ENCODE measurements at regions not wholly inside any gene's neighbourhood (a gene's known extent, or its start where the extent isn't known, plus 50 kb on each side); places are given as distances from the start of the nearest gene placed in this dataset.

DNA sequence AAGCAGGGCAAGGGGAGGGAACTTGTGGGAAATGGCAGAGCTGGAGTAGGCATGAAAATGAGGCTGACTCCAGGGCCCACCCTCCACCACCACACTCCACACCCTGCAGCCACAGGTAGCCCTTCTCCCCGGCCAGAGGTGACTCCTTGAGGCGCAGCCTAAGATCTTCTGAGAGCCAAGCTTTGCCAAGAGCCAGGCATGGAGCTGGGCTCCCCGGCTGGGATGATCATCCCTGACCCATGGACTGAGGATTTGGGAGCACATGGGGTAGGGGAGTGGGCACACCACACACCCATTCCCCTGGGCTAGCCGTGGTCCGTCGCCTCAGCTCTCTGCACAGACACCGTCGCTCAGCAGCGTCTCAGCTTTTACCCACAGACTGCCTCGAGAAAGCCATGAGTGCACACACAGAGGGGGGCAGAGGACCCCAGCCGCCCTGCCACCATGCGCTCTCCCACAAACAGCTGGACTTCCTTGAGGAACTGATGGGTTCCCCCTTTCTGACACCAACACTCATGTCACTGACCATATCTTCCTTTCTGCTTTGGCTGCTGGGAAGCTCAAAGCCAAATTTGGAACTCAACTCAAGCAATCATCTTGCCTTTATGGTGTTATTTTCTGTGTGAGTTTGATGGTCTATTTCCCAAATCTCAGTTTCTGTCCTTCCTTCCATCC lies 123.6 kb upstream of the RUNX3 start:
- Histone ChIP-seq H3K36me3 (ENCODE audit: control insufficient read depth in 5 of 5, insufficient read depth in 5 of 5, low read length in 5 of 5) (no peaks in the 10 kb centered on the region), H3K4me3 (ENCODE audit: low read depth in 1 of 5, low read length in 5 of 5) (no peak overlapping the region), H3K9ac (ENCODE audit: low read length in 5 of 5) (no peak overlapping the region), H3K4me1 (ENCODE audit: control insufficient read depth in 5 of 5, insufficient read depth in 5 of 5, low read length in 5 of 5) (peaks cover 0 to 6% (median 0%) of the 10 kb centered on the region in 5 donors), H3K27me3 (ENCODE audit: control insufficient read depth in 5 of 5, insufficient read depth in 4 of 5, low read length in 5 of 5) (peaks cover 12 to 52% (median 26%) of the 10 kb centered on the region in 5 donors), H3K9me3 (ENCODE audit: control insufficient read depth in 5 of 5, low read length in 5 of 5) (no peaks in the 10 kb centered on the region), H3K27ac (ENCODE audit: low read depth, low read length) (no peak overlapping the region)

GRCh38 chr1:25051906-25052305 lies 121.8 kb upstream of the RUNX3 start:
- Histone ChIP-seq H3K4me1 (ENCODE audit: control insufficient read depth in 5 of 5, insufficient read depth in 5 of 5, low read length in 5 of 5) (peaks cover 0 to 6% (median 0%) of the 10 kb centered on the region in 5 donors), H3K9me3 (ENCODE audit: control insufficient read depth in 5 of 5, low read length in 5 of 5) (no peaks in the 10 kb centered on the region), H3K27me3 (ENCODE audit: control insufficient read depth in 5 of 5, insufficient read depth in 4 of 5, low read length in 5 of 5) (peaks cover 3 to 49% (median 20%) of the 10 kb centered on the region in 5 donors), H3K36me3 (ENCODE audit: control insufficient read depth in 5 of 5, insufficient read depth in 5 of 5, low read length in 5 of 5) (no peaks in the 10 kb centered on the region), H3K4me3 (ENCODE audit: low read depth in 1 of 5, low read length in 5 of 5) (no peak overlapping the region), H3K9ac (ENCODE audit: low read length in 5 of 5) (no peak overlapping the region), H3K27ac (ENCODE audit: low read depth, low read length) (no peak overlapping the region)

GRCh38 chr1:25051504-25051903 lies 121.4 kb upstream of the RUNX3 start:
- H3K27ac ChIP-seq (ENCODE audit: low read depth, low read length), result no peak overlapping the region
- H3K4me3 ChIP-seq (ENCODE audit: low read depth in 1 of 5, low read length in 5 of 5), result no peak overlapping the region
- no peaks in the 10 kb centered on the region for H3K9me3 ChIP-seq (ENCODE audit: control insufficient read depth in 5 of 5, low read length in 5 of 5)
- H3K4me1 ChIP-seq (ENCODE audit: control insufficient read depth in 5 of 5, insufficient read depth in 5 of 5, low read length in 5 of 5), result peaks cover 0 to 6% (median 0%) of the 10 kb centered on the region in 5 donors
- no peak overlapping the region for H3K9ac ChIP-seq (ENCODE audit: low read length in 5 of 5)
- H3K27me3 ChIP-seq (ENCODE audit: control insufficient read depth in 5 of 5, insufficient read depth in 4 of 5, low read length in 5 of 5), result peaks cover 3 to 49% (median 20%) of the 10 kb centered on the region in 5 donors
- no peaks in the 10 kb centered on the region for H3K36me3 ChIP-seq (ENCODE audit: control insufficient read depth in 5 of 5, insufficient read depth in 5 of 5, low read length in 5 of 5)

DNA sequence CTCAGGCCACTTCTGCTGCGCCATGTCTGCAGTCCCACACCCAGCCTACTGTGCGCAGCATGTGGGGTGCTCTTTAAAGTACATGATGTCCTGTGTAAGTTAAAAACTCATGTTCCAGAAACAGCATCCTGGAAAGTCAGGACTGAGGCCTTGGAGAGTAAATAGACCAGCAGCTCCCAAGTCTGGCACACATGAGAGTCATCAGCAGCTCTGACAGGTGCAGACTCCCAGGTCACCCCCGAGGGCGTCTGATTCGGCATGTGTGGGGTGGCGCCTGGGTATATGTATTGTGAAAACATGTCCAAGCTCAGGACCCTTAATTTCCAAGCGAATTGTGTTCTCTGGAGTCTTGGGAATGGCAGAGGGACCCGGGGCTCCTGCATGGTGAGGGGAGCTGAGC lies 120.1 kb upstream of the RUNX3 start:
- peaks cover 0 to 6% (median 0%) of the 10 kb centered on the region in 5 donors for H3K4me1 ChIP-seq (ENCODE audit: control insufficient read depth in 5 of 5, insufficient read depth in 5 of 5, low read length in 5 of 5)
- H3K27me3 ChIP-seq (ENCODE audit: control insufficient read depth in 5 of 5, insufficient read depth in 4 of 5, low read length in 5 of 5), result peaks cover 0 to 41% (median 11%) of the 10 kb centered on the region in 5 donors
- H3K9me3 ChIP-seq (ENCODE audit: control insufficient read depth in 5 of 5, low read length in 5 of 5), result no peaks in the 10 kb centered on the region
- no peaks in the 10 kb centered on the region for H3K36me3 ChIP-seq (ENCODE audit: control insufficient read depth in 5 of 5, insufficient read depth in 5 of 5, low read length in 5 of 5)
- no peak overlapping the region for H3K27ac ChIP-seq (ENCODE audit: low read depth, low read length)
- H3K4me3 ChIP-seq (ENCODE audit: low read depth in 1 of 5, low read length in 5 of 5), result no peak overlapping the region
- H3K9ac ChIP-seq (ENCODE audit: low read length in 5 of 5), result no peak overlapping the region

GRCh38 chr1:25049190-25049589 lies 119.1 kb upstream of the RUNX3 start:
- Histone ChIP-seq H3K27ac (ENCODE audit: low read depth, low read length) (no peak overlapping the region), H3K27me3 (ENCODE audit: control insufficient read depth in 5 of 5, insufficient read depth in 4 of 5, low read length in 5 of 5) (peaks cover 0 to 35% (median 9%) of the 10 kb centered on the region in 5 donors), H3K4me1 (ENCODE audit: control insufficient read depth in 5 of 5, insufficient read depth in 5 of 5, low read length in 5 of 5) (peaks cover 0 to 6% (median 0%) of the 10 kb centered on the region in 5 donors), H3K4me3 (ENCODE audit: low read depth in 1 of 5, low read length in 5 of 5) (no peak overlapping the region), H3K36me3 (ENCODE audit: control insufficient read depth in 5 of 5, insufficient read depth in 5 of 5, low read length in 5 of 5) (no peaks in the 10 kb centered on the region), H3K9ac (ENCODE audit: low read length in 5 of 5) (no peak overlapping the region), H3K9me3 (ENCODE audit: control insufficient read depth in 5 of 5, low read length in 5 of 5) (no peaks in the 10 kb centered on the region)

DNA sequence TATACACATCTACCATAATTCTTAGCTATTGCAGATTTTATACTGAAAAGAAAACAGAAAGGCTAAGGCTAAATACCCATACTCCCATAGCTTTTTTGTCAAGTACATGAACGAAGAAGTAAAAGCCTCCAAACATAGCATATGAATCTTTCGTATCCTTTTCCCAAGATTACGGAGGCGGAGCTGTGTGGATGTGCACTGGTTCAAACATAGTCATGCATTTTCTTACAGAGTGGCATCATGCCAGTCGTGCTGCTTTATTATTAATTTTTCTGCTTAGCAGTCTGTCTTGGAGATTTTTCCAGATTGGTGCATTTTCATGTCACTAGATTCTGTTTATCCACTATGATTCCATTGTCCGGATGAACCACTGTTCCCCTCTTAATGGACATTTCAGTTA lies 118.7 kb upstream of the RUNX3 start:
- H3K36me3 ChIP-seq (ENCODE audit: control insufficient read depth in 5 of 5, insufficient read depth in 5 of 5, low read length in 5 of 5), result no peaks in the 10 kb centered on the region

GRCh38 chr1:25047506-25048240 lies 117.6 kb upstream of the RUNX3 start:
- Histone ChIP-seq H3K36me3 (ENCODE audit: control insufficient read depth in 5 of 5, insufficient read depth in 5 of 5, low read length in 5 of 5) (no peaks in the 10 kb centered on the region), H3K4me3 (ENCODE audit: low read depth in 1 of 5, low read length in 5 of 5) (no peak overlapping the region), H3K9me3 (ENCODE audit: control insufficient read depth in 5 of 5, low read length in 5 of 5) (peaks cover 0 to 5% (median 0%) of the 10 kb centered on the region in 5 donors), H3K27ac (ENCODE audit: low read depth, low read length) (no peak overlapping the region), H3K4me1 (ENCODE audit: control insufficient read depth in 5 of 5, insufficient read depth in 5 of 5, low read length in 5 of 5) (no peaks in the 10 kb centered on the region), H3K27me3 (ENCODE audit: control insufficient read depth in 5 of 5, insufficient read depth in 4 of 5, low read length in 5 of 5) (peaks cover 1 to 29% (median 7%) of the 10 kb centered on the region in 5 donors), H3K9ac (ENCODE audit: low read length in 5 of 5) (no peak overlapping the region)

More for the DNA sequence above, 118.7 kb upstream of the RUNX3 start:
- H3K27me3 ChIP-seq (ENCODE audit: control insufficient read depth in 5 of 5, insufficient read depth in 4 of 5, low read length in 5 of 5), result peaks cover 0 to 32% (median 7%) of the 10 kb centered on the region in 5 donors
- H3K4me1 ChIP-seq (ENCODE audit: control insufficient read depth in 5 of 5, insufficient read depth in 5 of 5, low read length in 5 of 5), result peaks cover 0 to 4% (median 0%) of the 10 kb centered on the region in 5 donors
- no peak overlapping the region for H3K27ac ChIP-seq (ENCODE audit: low read depth, low read length)
- H3K9me3 ChIP-seq (ENCODE audit: control insufficient read depth in 5 of 5, low read length in 5 of 5), result no peaks in the 10 kb centered on the region
- no peak overlapping the region for H3K9ac ChIP-seq (ENCODE audit: low read length in 5 of 5)
- no peak overlapping the region for H3K4me3 ChIP-seq (ENCODE audit: low read depth in 1 of 5, low read length in 5 of 5)

DNA sequence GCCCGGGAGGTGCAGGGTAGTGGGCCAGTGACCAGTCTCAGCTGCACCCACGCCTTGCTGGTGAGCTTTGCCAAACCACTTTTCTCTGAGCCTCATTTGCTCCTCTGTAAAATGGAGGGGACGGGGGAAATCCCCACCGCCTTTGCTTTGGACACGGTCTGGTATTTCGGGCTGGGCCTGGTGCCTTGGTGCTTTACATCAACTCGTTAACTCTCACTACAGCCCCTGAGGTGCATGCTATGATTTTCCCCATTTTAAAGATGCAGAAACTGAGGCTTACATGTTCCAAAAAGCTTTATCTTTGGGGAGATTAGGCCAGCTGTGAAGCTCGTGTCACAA lies 116.1 kb upstream of the RUNX3 start:
- Histone ChIP-seq H3K9ac (ENCODE audit: low read length in 5 of 5) (no peak overlapping the region), H3K36me3 (ENCODE audit: control insufficient read depth in 5 of 5, insufficient read depth in 5 of 5, low read length in 5 of 5) (no peaks in the 10 kb centered on the region), H3K27me3 (ENCODE audit: control insufficient read depth in 5 of 5, insufficient read depth in 4 of 5, low read length in 5 of 5) (peaks cover 4 to 30% (median 9%) of the 10 kb centered on the region in 5 donors), H3K9me3 (ENCODE audit: control insufficient read depth in 5 of 5, low read length in 5 of 5) (peaks cover 0 to 5% (median 0%) of the 10 kb centered on the region in 5 donors), H3K4me3 (ENCODE audit: low read depth in 1 of 5, low read length in 5 of 5) (no peak overlapping the region), H3K27ac (ENCODE audit: low read depth, low read length) (no peak overlapping the region), H3K4me1 (ENCODE audit: control insufficient read depth in 5 of 5, insufficient read depth in 5 of 5, low read length in 5 of 5) (no peaks in the 10 kb centered on the region)

DNA sequence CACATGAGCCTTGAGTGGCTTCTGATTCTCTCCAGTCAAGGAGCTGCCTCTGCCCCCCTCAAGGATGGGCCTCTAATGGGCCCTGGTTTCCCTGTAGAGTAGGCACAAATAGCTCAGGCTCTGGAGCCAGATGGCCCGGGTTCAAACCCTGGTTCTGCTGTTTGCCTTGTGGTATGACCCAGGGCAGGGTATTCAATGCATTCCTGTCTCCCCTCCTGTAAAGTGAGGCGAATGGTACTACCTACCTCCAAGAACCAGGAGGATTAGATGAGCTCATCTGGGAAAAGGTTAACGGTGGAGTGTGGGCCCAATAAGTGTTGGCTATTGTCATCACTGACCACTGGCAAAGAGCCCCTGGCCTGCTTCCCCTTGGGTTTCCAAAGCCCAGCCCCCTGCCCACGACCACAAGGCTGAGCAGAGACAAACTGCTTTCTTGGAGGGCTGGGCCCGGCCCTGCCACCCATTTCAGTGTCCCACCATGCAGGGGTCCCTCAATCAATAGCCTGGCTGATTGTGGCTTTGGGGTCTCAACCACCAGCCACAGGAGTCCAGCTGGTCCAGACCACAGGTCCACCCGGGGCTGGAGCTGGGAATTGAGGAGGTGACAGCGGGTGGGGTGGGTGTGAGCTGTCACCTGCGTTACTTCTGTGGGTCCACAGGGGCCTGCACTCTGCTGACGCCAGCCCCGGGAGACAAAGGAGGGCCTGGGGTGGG lies 115.6 kb upstream of the RUNX3 start:
- Histone ChIP-seq H3K27ac (ENCODE audit: low read depth, low read length) (no peak overlapping the region), H3K9ac (ENCODE audit: low read length in 5 of 5) (no peak overlapping the region), H3K27me3 (ENCODE audit: control insufficient read depth in 5 of 5, insufficient read depth in 4 of 5, low read length in 5 of 5) (peaks cover 5 to 32% (median 13%) of the 10 kb centered on the region in 5 donors), H3K9me3 (ENCODE audit: control insufficient read depth in 5 of 5, low read length in 5 of 5) (peaks cover 0 to 5% (median 0%) of the 10 kb centered on the region in 5 donors), H3K4me1 (ENCODE audit: control insufficient read depth in 5 of 5, insufficient read depth in 5 of 5, low read length in 5 of 5) (no peaks in the 10 kb centered on the region), H3K4me3 (ENCODE audit: low read depth in 1 of 5, low read length in 5 of 5) (no peak overlapping the region), H3K36me3 (ENCODE audit: control insufficient read depth in 5 of 5, insufficient read depth in 5 of 5, low read length in 5 of 5) (no peaks in the 10 kb centered on the region)

- Histone ChIP-seq H3K4me1 (ENCODE audit: control insufficient read depth in 5 of 5, insufficient read depth in 5 of 5, low read length in 5 of 5) (no peaks in the 10 kb centered on the region), H3K9ac (ENCODE audit: low read length in 5 of 5) (no peak overlapping the region), H3K27me3 (ENCODE audit: control insufficient read depth in 5 of 5, insufficient read depth in 4 of 5, low read length in 5 of 5) (peaks cover 5 to 36% (median 18%) of the 10 kb centered on the region in 5 donors), H3K27ac (ENCODE audit: low read depth, low read length) (no peak overlapping the region), H3K4me3 (ENCODE audit: low read depth in 1 of 5, low read length in 5 of 5) (no peak overlapping the region), H3K36me3 (ENCODE audit: control insufficient read depth in 5 of 5, insufficient read depth in 5 of 5, low read length in 5 of 5) (no peaks in the 10 kb centered on the region), H3K9me3 (ENCODE audit: control insufficient read depth in 5 of 5, low read length in 5 of 5) (peaks cover 0 to 5% (median 0%) of the 10 kb centered on the region in 5 donors)
Measured at GRCh38 chr1:25043228-25043580, 113.1 kb upstream of the RUNX3 start.

Measured in subcutaneous abdominal adipose tissue (tissue), 5 donors.